HepG2 (cell line): ENCODE measurements at regions not wholly inside any gene's neighbourhood (a gene's known extent, or its start where the extent isn't known, plus 50 kb on each side); places are given as distances from the start of the nearest gene placed in this dataset.

Source experiments
- CAMTA2 ChIP-seq: sonication (generic); formaldehyde crosslinking; IDR thresholded peaks from 2 replicates; pipeline ENCODE4 v1.4.0; 2020; ENCODE audit warnings: mild to moderate bottlenecking, missing genetic modification reagents, borderline replicate concordance
- EHMT2 ChIP-seq: fragments of 200-600 bp; sonication (generic); IDR thresholded peaks from 2 replicates; pipeline ENCODE4 v1.7.0; 2017; ENCODE audit warnings: antibody characterized with exemption, low read depth, low read length, borderline replicate concordance
- PLSCR1 ChIP-seq: sonication (generic); formaldehyde crosslinking; IDR thresholded peaks from 2 replicates; pipeline ENCODE4 v1.5.0; 2020; ENCODE audit warnings: missing genetic modification reagents, mild to moderate bottlenecking, borderline replicate concordance
- SMC3 ChIP-seq: IDR thresholded peaks from 2 replicates; pipeline ENCODE4 v1.6.1; 2011; ENCODE audit warnings: low read length, improper control_type of control experiment
- SNAI1 ChIP-seq: sonication (generic); formaldehyde crosslinking; IDR thresholded peaks from 2 replicates; pipeline ENCODE4 v1.5.0; 2020; ENCODE audit warnings: mild to moderate bottlenecking, missing genetic modification reagents, borderline replicate concordance
- ZBTB40 ChIP-seq, 2 experiments: fragments of 450-650 bp in 1 of 2; sonication (generic) in 1 of 2; formaldehyde crosslinking in 1 of 2; IDR thresholded peaks; 2 replicates each; pipeline versions ENCODE4 v1.6.1 to v1.8.0; 2016 to 2022; ENCODE audit warnings: antibody characterized with exemption in 1 of 2, mild to moderate bottlenecking in 1 of 2, missing genetic modification reagents in 1 of 2
- ZNF768 ChIP-seq: sonication (generic); formaldehyde crosslinking; IDR thresholded peaks from 2 replicates; pipeline ENCODE4 v1.4.0; 2020; ENCODE audit warnings: missing genetic modification reagents

GRCh38 chr4:96776920-96777527 lies 937.1 kb downstream of the PDHA2 start:
- TF ChIP-seq SNAI1 (CRISPR knock-in tag) (no peak), SMC3 (no peak), CAMTA2 (no peak), ZBTB40 (IDR thresholded peaks at IDR 0.05) (no peak), ZBTB40 (CRISPR knock-in tag; IDR thresholded peaks at IDR 0.05) (no peak), ZNF768 (CRISPR knock-in tag) (no peak), EHMT2 (no peak), PLSCR1 (no peak)
